Stimulated activated naive CD8-positive, alpha-beta T cell treated with anti-CD3 and anti-CD28 coated beads, Interleukin-15, amount 100 ng/mL, for 72 hours (primary cell): ENCODE measurements at regions not wholly inside any gene's neighbourhood (a gene's known extent, or its start where the extent isn't known, plus 50 kb on each side); places are given as distances from the start of the nearest gene placed in this dataset.
"Not testable (repeated sequence)": the region's sequence is repeated elsewhere in the genome, so short reads cannot be mapped to it uniquely, and the experiment has no call there.

ENCODE experiments used
- ATAC-seq: fragments of 150-1000 bp; cut with Tn5 transposase; 2 replicates; pipeline ENCODE4 v1.10.0; 2021; ENCODE audit warnings: mild to moderate bottlenecking, moderate library complexity
- DNase-seq, 2 donors: peaks; one replicate each; pipeline ENCODE4 v3.0.0; 2021 to 2022
- H3K27ac Mint-ChIP-seq, 2 donors: one replicate each; pipeline ENCODE4 v1.8.0; 2022; ENCODE audit warnings: mild to moderate bottlenecking in 2 of 2, mixed read lengths in 2 of 2, moderate library complexity in 2 of 2
- H3K27me3 Mint-ChIP-seq: one replicate; pipeline ENCODE4 v1.8.0; 2022; ENCODE audit warnings: mixed read lengths
- H3K4me1 Mint-ChIP-seq: one replicate; pipeline ENCODE4 v1.8.0; 2022; ENCODE audit warnings: mild to moderate bottlenecking, mixed read lengths
- H3K4me3 Mint-ChIP-seq, 2 donors: one replicate each; pipeline ENCODE4 v1.8.0; 2022; ENCODE audit warnings: mild to moderate bottlenecking in 2 of 2, mixed read lengths in 2 of 2, moderate library complexity in 1 of 2
- H3K9me3 Mint-ChIP-seq, 2 donors: one replicate each; pipeline ENCODE4 v1.8.0; 2022; ENCODE audit warnings: mixed read lengths in 2 of 2

DNA sequence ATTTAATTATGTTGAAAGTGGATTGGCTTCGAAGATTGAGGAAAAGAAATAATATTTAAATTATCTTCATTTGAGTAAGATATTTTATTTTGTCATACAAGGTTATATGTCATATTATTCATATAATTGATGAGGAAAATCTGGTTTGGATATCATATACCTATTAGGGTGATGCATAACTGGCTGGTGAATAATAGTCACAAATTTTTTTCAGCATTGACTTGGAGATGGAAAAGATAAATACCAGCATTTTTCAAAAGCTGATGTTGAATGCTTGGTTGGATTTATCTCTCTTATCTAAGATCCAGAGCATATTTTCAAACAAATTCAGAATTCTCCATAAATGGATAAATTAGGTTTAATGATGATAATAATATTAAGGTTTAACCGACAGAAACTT lies 93.5 kb upstream of the SLIT2 start:
- H3K27me3 Mint-ChIP-seq = no peaks in the 10 kb centered on the region
- DNase-seq = no peak
- peaks cover 9 to 30% of the 10 kb centered on the region in 2 donors for H3K9me3 Mint-ChIP-seq
- H3K4me1 Mint-ChIP-seq = no peaks in the 10 kb centered on the region
- H3K27ac Mint-ChIP-seq = no peak overlapping the region
- H3K4me3 Mint-ChIP-seq = no peak overlapping the region
- no peak for ATAC-seq

DNA sequence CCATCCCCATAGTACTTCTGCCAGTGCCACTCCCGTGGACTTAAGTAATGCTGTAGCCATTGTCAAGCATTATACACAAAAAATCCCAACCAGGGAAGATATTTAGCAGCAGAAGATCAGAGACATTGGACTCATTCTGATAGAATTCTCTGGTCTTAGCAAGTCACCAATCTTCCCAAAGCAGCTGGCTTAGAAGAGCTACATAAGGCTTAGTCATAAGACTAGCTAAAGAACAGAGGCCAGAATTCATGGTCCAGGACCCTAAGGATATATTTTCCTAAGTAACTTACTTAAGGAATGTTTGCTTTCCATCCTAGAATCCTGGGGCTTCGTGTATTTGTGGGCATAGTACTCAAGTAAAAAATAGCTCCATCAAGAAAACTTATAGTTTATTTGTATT lies 100.3 kb upstream of the SLIT2 start:
- no peaks in the 10 kb centered on the region for H3K27me3 Mint-ChIP-seq
- H3K9me3 Mint-ChIP-seq = peaks cover 0 to 13% of the 10 kb centered on the region in 2 donors
- ATAC-seq = no peak
- no peaks in the 10 kb centered on the region for H3K4me1 Mint-ChIP-seq
- H3K27ac Mint-ChIP-seq = no peak overlapping the region
- H3K4me3 Mint-ChIP-seq = no peak overlapping the region
- no peak for DNase-seq

DNA sequence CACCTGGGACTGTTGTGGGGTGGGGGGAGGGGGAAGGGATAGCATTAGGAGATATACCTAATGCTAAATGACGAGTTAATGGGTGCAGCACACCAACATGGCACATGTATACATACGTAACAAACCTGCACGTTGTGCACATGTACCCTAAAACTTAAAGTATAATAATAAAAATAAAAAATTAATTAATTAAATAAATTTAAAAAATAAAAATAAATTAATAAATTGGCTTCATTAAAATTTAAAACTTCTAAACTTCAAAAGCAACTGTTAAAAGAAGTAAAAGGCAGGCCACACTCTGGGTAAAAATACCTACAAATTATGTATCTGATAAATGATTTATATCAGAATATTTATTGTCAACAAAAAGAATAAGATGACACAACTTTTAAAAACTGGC lies 102.6 kb upstream of the SLIT2 start:
- not testable (repeated sequence) for H3K27ac Mint-ChIP-seq, DNase-seq, H3K27me3 Mint-ChIP-seq, H3K4me3 Mint-ChIP-seq, H3K4me1 Mint-ChIP-seq, ATAC-seq
- peaks cover 17 to 20% of the 10 kb centered on the region in 2 donors for H3K9me3 Mint-ChIP-seq

DNA sequence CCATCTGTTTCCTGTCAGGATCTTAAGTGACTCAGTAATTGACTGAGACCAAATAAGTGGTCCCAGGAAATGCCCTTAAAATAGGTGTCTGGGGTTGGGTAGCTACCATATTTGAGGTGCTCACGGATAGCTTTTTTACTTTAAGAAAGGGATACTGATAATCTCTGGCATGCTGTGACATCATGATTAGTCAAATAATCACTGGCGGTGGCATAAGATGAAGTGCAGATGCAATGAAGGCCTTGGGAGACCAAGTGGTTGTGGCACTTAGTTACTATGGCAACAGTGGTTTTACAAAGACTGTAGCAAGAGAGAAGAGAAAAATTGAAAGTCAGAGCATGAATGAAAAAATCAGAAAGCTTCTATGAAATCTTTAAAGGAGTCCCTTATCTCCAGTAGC lies 114.5 kb upstream of the SLIT2 start:
- Mint-ChIP-seq H3K27me3 (no peaks in the 10 kb centered on the region), H3K9me3 (peaks cover 11 to 25% of the 10 kb centered on the region in 2 donors), H3K4me1 (no peaks in the 10 kb centered on the region), H3K4me3 (no peak overlapping the region), H3K27ac (no peak overlapping the region)
- DNase-seq = no peak
- no peak for ATAC-seq

DNA sequence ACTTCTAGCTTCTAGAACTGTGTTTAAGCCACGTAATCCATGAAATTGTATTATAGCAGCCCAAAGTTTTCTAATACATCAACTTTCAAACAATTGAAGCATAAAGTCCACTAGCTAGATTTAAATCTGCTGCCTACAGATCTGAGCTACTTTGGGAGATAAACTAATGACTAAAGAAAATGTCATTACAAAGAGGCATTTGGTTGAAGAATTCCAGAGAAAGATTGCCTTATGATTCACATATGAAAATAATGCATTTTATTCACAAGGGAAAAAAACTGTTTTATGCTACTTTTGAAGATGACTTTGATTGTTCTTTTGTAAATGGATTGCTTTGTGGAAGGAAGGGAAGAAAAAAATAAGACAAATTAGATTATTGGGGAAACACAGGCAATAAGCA lies 124.1 kb upstream of the SLIT2 start:
- no peaks in the 10 kb centered on the region for H3K4me1 Mint-ChIP-seq
- no peaks in the 10 kb centered on the region for H3K27me3 Mint-ChIP-seq
- ATAC-seq (no peak), DNase-seq (no peak)
- H3K9me3 Mint-ChIP-seq = no peaks in the 10 kb centered on the region
- H3K4me3 Mint-ChIP-seq = no peak overlapping the region
- no peak overlapping the region for H3K27ac Mint-ChIP-seq

DNA sequence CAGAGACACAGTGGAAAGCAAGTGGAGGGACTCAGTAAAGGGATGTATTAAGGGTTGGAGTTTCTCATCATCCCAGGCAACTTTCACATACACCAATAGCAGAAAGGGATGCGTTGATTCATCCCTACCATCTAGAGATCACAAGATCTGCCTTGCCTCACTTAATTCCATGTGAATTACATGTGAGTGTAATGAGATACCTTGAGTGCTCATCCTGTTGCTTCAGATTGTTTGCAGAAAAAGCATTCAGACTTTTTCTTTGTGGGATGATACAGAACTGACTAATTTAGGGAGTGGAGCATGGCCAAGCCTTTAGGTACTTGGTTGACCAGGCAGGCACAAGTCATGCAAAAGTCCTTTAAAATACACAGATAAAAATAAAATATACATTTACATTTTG lies 124.8 kb upstream of the SLIT2 start:
- Mint-ChIP-seq H3K27me3 (no peaks in the 10 kb centered on the region), H3K27ac (no peak overlapping the region), H3K9me3 (no peaks in the 10 kb centered on the region), H3K4me3 (no peak overlapping the region), H3K4me1 (no peaks in the 10 kb centered on the region)
- ATAC-seq (no peak), DNase-seq (no peak)

DNA sequence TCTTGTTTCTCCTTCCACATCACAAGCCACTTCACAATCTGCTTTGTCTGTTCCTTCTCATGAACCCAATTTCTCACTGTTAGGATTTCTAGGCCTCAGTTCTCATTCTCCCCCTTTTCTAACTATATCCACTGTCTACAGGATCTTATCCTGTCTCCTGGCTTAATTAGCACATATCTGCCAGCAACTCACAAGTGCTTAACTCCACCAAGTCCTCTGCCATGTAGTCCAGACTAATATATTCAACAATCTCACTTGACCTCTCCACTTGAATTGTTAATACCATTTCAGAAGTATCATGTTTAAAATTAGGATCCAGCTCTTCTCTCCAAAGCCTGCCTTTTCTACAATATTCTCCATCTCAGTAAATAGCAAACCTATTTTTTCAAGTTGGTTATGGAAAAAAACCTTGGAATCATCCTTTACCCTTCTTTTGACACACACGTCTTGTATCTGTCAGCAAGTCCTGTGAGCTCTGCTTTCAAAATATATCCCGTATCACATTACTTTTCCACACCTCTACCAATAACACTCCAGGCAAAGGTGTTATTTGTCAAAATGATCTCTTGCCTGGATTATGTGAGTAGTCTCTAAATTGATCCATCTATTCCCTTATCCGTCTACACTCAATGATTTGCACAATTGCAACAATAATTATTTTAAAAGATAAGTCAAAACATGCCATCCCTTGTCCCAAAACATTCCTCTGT lies 127.2 kb upstream of the SLIT2 start:
- Mint-ChIP-seq H3K4me1 (no peaks in the 10 kb centered on the region), H3K27me3 (no peaks in the 10 kb centered on the region), H3K27ac (no peak overlapping the region), H3K4me3 (no peak overlapping the region), H3K9me3 (no peaks in the 10 kb centered on the region)
- ATAC-seq = no peak
- no peak for DNase-seq

DNA sequence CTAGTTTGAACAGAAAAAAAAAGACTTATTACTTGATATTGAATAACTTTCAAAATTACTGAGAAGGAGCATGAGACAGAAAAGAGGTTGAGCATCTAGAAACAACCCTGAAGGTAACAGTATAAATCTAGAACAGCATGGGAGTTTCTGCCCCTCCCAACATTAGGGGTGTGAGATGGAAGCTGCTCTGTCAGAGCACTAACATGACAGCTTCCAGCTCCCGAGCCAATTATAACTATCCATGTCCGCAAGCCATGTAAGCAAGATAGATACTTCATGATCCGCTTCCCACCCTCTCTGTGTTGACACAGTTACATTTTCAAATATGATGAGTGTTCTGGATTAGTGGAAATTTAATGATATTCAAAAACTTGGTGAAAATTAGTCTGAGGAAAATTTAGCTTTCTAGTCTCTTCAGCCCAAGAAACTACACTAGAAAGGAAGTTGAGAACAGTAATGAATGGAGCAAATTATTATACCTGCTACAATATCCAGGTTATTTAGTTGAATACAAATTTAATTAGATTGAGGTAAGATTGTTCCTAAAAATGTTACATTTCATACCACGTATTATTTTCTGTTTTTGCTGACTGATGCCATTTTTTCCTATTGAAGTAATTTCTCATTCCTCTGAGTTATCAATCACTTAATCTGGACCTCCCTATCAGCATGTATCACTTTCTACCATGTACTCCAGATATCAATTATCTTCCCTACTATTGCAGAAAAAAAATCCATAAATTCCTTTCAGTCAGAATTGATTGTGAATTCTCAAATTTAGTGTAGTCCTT lies 129.3 kb upstream of the SLIT2 start:
- no peaks in the 10 kb centered on the region for H3K27me3 Mint-ChIP-seq
- H3K4me3 Mint-ChIP-seq = no peak overlapping the region
- H3K9me3 Mint-ChIP-seq = peaks cover 5 to 7% of the 10 kb centered on the region in 2 donors
- ATAC-seq (no peak), DNase-seq (no peak)
- no peaks in the 10 kb centered on the region for H3K4me1 Mint-ChIP-seq
- no peak overlapping the region for H3K27ac Mint-ChIP-seq

DNA sequence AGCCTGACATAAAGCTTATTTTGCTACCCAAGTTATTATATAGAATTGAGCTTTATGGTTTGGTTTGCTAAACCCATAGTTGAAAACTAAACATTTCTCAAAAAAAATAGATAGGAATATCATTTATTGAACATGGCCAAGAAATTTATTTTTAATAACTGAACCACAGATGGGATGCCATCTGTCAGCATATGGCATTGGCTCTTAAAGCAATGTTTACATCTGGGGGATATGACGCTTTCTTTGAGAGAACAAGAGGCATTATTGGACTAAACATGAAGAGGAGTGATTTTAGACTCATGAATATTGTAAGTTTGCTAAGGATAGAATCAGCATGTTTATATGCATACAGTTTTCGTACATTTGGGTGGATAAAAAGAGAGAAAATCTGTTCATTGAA lies 132.6 kb upstream of the SLIT2 start:
- peaks cover 8 to 10% of the 10 kb centered on the region in 2 donors for H3K9me3 Mint-ChIP-seq
- no peak for ATAC-seq
- H3K4me3 Mint-ChIP-seq = no peak overlapping the region
- H3K4me1 Mint-ChIP-seq = no peaks in the 10 kb centered on the region
- H3K27me3 Mint-ChIP-seq = no peaks in the 10 kb centered on the region
- H3K27ac Mint-ChIP-seq = no peak overlapping the region
- no peak for DNase-seq

DNA sequence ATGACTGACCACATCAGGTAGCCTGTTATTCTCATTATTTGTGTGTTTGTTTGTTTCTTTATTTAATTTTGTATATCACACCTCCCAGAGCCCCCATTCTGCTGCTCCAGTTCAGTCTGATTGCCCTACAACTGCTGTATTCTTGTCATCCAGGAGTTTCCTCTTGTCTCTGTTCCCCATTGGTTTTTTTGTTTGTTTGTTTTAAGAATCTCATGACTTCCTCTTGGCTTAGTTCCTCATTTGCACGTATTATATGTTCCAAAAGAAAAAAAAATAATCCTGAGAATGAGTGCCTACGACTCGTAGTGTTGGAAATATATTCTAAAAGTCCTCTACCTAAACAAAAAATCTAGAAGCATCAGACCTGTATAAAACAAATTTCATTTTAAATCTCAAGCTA lies 142.3 kb upstream of the SLIT2 start:
- DNase-seq = no peak
- no peak overlapping the region for H3K4me3 Mint-ChIP-seq
- H3K4me1 Mint-ChIP-seq = no peaks in the 10 kb centered on the region
- no peaks in the 10 kb centered on the region for H3K27me3 Mint-ChIP-seq
- ATAC-seq = no peak
- H3K9me3 Mint-ChIP-seq = peaks cover 7 to 9% of the 10 kb centered on the region in 2 donors
- H3K27ac Mint-ChIP-seq = no peak overlapping the region

DNA sequence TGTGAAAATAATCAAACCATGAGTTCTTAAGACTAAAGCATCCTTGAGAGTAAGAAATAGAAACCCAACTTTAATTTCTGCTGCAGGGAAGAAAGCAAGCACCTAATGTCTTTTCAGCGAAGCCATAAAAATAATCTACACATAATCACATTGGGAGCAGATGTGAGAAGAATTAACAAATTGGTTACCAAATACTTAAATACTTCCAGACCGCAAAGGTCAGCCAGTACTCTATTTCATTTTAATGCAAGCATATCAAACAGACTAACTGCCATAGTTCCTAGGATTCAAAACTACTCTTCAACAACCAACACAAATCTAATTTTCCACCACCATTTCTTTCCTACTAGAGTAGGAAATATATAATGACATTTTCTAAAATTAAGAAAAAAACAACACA lies 144.8 kb upstream of the SLIT2 start:
- Mint-ChIP-seq H3K4me1 (no peaks in the 10 kb centered on the region), H3K27ac (no peak overlapping the region), H3K9me3 (peaks cover 4 to 5% of the 10 kb centered on the region in 2 donors), H3K4me3 (no peak overlapping the region), H3K27me3 (no peaks in the 10 kb centered on the region)
- DNase-seq = no peak
- no peak for ATAC-seq

DNA sequence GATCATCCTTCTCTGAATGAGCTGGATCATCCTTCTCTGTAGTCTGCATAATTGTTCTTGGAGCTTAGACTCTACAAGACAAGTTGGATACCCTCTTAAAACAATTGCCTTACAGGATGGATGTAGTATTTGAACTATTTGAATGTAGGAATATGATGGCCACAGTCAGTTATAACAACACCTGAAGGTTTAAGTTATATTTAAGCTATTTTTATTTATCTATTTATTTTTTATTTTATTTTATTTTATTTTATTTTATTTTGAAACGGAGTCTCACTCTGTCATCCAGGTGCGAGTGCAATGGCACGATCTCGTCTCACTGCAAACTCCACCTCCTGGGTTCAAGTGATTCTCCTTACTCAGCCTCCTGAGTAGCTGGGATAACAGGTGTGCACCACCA lies 149.9 kb upstream of the SLIT2 start:
- peaks cover 0 to 19% of the 10 kb centered on the region in 2 donors for H3K9me3 Mint-ChIP-seq

DNA sequence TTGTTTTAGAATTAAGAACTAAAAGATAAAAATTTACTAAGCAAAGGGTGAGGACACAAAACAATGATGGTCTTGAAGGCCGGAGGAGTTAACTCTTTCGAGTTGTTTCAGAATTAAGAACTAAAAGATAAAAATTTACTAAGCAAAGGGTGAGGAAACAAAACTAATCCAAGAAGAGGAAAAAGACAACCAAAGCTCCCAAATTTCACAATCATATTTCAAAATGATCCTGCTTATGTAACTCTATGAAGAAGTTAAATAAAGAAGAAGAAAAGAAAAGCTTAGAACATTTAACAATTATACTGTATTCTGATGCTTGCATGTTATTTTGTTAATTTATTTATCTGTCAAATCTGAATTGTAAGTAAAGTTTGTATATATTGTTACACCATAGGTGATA lies 154.8 kb upstream of the SLIT2 start:
- Mint-ChIP-seq H3K4me1 (no peaks in the 10 kb centered on the region), H3K9me3 (peaks cover 5 to 26% of the 10 kb centered on the region in 2 donors), H3K27ac (no peak overlapping the region), H3K27me3 (no peaks in the 10 kb centered on the region), H3K4me3 (no peak overlapping the region)
- ATAC-seq (no peak), DNase-seq (no peak)

More for the DNA sequence above, 149.9 kb upstream of the SLIT2 start:
- no peak for DNase-seq
- no peak for ATAC-seq
- Mint-ChIP-seq H3K4me3 (no peak overlapping the region), H3K4me1 (no peaks in the 10 kb centered on the region), H3K27me3 (no peaks in the 10 kb centered on the region), H3K27ac (no peak overlapping the region)

DNA sequence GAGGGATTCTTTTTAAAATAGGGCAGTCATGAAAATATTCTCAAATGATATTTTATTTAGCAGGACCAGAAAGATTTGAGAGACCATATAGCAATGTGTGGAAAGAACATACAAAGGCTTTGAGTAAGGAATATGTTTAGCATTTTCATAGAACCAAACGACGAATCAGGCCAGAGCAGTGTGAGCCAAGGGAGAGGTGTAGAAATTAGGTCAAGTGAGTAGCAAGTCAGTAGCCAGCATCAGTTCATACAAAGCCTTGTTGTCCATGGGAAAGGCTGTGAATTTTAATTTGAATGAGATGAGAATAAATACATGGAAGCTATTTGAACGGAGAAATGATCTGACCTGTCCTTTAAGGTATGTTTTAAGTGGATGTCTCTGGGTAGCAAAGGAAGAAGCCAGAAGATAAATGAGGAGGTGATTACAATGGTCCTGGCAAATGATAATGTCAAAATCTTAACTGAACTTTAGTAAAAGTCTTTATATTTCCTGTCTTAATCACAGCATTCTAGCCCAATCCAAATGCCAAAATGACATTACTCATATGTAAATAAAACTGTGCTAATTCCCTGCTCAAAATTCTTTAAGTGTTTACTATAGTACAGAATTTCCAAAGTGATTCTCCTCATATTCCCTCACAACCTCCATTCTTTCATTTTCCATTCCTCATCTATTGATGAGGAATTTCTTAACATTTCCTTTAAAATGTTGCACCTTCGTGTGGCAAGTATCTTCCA lies 155.7 kb upstream of the SLIT2 start:
- Mint-ChIP-seq H3K27me3 (no peaks in the 10 kb centered on the region), H3K9me3 (peaks cover 5 to 26% of the 10 kb centered on the region in 2 donors), H3K4me1 (no peaks in the 10 kb centered on the region), H3K27ac (no peak overlapping the region), H3K4me3 (no peak overlapping the region)
- ATAC-seq (no peak), DNase-seq (no peak)

DNA sequence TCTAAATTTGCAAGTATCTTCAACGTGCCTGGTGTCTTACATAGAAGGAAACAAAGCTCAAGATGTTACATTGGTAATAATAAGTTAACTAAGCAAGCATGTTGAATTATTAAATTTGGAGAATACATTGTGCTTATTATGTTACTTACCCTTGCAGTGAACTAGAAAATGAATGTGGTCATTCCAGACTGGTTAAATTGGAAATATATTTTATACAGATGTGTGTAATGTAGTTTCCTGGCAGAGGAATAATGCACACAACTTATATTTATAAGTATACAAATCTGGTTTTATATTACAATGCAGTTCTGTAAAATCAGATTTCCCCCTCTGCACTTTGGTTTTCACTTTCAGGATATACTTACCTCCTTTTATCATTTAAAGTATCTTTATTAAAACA lies 159.9 kb upstream of the SLIT2 start:
- ATAC-seq (no peak), DNase-seq (no peak)
- Mint-ChIP-seq H3K9me3 (peaks cover 5 to 12% of the 10 kb centered on the region in 2 donors), H3K4me1 (no peaks in the 10 kb centered on the region), H3K27ac (no peak overlapping the region), H3K4me3 (no peak overlapping the region), H3K27me3 (no peaks in the 10 kb centered on the region)

DNA sequence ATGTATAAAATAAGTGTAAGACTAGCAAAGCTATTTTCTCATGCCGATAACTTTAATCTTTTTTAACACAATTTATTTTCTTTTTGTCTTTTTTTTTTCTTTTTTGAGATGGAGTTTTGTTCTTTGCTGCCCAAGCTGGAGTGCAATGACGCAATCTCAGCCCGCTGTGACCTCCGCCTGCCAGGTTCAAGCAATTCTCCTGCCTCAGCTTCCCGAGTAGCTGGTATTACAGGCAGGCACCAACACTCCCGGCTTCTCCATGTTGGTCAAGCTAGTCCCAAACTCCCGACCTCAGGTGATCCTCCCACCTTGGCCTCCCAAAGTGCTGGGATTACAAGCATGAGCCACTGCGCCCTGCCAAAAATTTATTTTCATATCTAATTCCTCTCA lies 164.2 kb upstream of the SLIT2 start:
- no peak overlapping the region for H3K27ac Mint-ChIP-seq
- no peaks in the 10 kb centered on the region for H3K27me3 Mint-ChIP-seq
- no peak overlapping the region for H3K4me3 Mint-ChIP-seq
- DNase-seq (no peak), ATAC-seq (no peak)
- peaks cover 0 to 4% of the 10 kb centered on the region in 2 donors for H3K9me3 Mint-ChIP-seq
- H3K4me1 Mint-ChIP-seq = no peaks in the 10 kb centered on the region
